MCF 10A (cell line): ENCODE measurements at regions not wholly inside any gene's neighbourhood (a gene's known extent, or its start where the extent isn't known, plus 50 kb on each side); places are given as distances from the start of the nearest gene placed in this dataset.

Experiments used
- BruUV-seq: library from RNA; stranded (reverse); fragments of 400-500 nt; replicated peaks from 2 replicates; lab custom pipeline; 2021; lab: Mats Ljungman, UMichigan
- CTCF ChIA-PET: fragments of 300-600 bp; sonication (Branson Sonifier 250); formaldehyde crosslinking; extraction: SDS; loops from one replicate; lab custom pipeline; 2021; ENCODE audit warnings: antibody characterized with exemption, inconsistent platforms; lab: Yijun Ruan, JAX
- POLR2A ChIA-PET: fragments of 300-600, 350-650 bp; sonication (Branson Sonifier 250); formaldehyde crosslinking; extraction: SDS; loops from one replicate; lab custom pipeline; 2020; ENCODE audit warnings: antibody characterized with exemption, inconsistent platforms; lab: Yijun Ruan, JAX
- DNase-seq: peaks from one replicate; pipeline ENCODE4 v3.0.0-alpha.2; 2018; ENCODE audit not compliant: unreplicated experiment
- H3K27ac Mint-ChIP-seq: one replicate; pipeline ENCODE4 v1.8.0; 2022; ENCODE audit warnings: mild to moderate bottlenecking, low read depth, mixed read lengths; ENCODE audit not compliant: unreplicated experiment
- H3K27me3 Mint-ChIP-seq: one replicate; pipeline ENCODE4 v1.8.0; 2022; ENCODE audit warnings: mixed read lengths; ENCODE audit not compliant: insufficient read depth, unreplicated experiment
- H3K36me3 Mint-ChIP-seq: one replicate; pipeline ENCODE4 v1.8.0; 2022; ENCODE audit warnings: mild to moderate bottlenecking, moderate library complexity, mixed read lengths; ENCODE audit not compliant: insufficient read depth, unreplicated experiment
- H3K4me1 Mint-ChIP-seq: one replicate; pipeline ENCODE4 v1.8.0; 2022; ENCODE audit warnings: mixed read lengths; ENCODE audit not compliant: insufficient read depth, unreplicated experiment
- H3K4me3 Mint-ChIP-seq: one replicate; pipeline ENCODE4 v1.8.0; 2022; ENCODE audit warnings: mild to moderate bottlenecking, moderate library complexity, mixed read lengths; ENCODE audit not compliant: unreplicated experiment
- H3K9me3 Mint-ChIP-seq: one replicate; pipeline ENCODE4 v1.8.0; 2022; ENCODE audit warnings: mixed read lengths; ENCODE audit not compliant: unreplicated experiment
- intact Hi-C: fragments of 100-400 bp; cut with micrococcal nuclease; formaldehyde crosslinking; loops from 2 replicates; pipeline ENCODE4 v1.14.1; 2022
- TF ChIP-seq, protein P1 (sequence below): fragments of 200-600 bp; IDR thresholded peaks from one replicate; pipeline ENCODE4 v1.8.0; 2022; ENCODE audit warnings: antibody characterized with exemption, mild to moderate bottlenecking; ENCODE audit not compliant: unreplicated experiment

GRCh38 chr10:105351187-105351586, 710.1 kb downstream of the SORCS3 start:
- ChIA-PET POLR2A (no interaction called here), CTCF (interaction anchor here (0.5 kb wide), 1 partner anchor 583 kb away, joined by 3 read pairs; no protein-coding TSS in a partner anchor)
- Mint-ChIP-seq H3K36me3 (no peaks in the 10 kb centered on the region), H3K4me3 (no peak overlapping the region), H3K9me3 (peaks cover 19% of the 10 kb centered on the region), H3K27ac (no peak overlapping the region), H3K27me3 (no peaks in the 10 kb centered on the region), H3K4me1 (peaks cover 5% of the 10 kb centered on the region)
- TF ChIP-seq, protein P1, sequence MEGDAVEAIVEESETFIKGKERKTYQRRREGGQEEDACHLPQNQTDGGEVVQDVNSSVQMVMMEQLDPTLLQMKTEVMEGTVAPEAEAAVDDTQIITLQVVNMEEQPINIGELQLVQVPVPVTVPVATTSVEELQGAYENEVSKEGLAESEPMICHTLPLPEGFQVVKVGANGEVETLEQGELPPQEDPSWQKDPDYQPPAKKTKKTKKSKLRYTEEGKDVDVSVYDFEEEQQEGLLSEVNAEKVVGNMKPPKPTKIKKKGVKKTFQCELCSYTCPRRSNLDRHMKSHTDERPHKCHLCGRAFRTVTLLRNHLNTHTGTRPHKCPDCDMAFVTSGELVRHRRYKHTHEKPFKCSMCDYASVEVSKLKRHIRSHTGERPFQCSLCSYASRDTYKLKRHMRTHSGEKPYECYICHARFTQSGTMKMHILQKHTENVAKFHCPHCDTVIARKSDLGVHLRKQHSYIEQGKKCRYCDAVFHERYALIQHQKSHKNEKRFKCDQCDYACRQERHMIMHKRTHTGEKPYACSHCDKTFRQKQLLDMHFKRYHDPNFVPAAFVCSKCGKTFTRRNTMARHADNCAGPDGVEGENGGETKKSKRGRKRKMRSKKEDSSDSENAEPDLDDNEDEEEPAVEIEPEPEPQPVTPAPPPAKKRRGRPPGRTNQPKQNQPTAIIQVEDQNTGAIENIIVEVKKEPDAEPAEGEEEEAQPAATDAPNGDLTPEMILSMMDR: no peak
- no TSS peak for BruUV-seq
- intact Hi-C loops: no loop called here
- no peak for DNase-seq

- Mint-ChIP-seq H3K36me3 (no peaks in the 10 kb centered on the region), H3K4me1 (peaks cover 5% of the 10 kb centered on the region), H3K4me3 (no peak overlapping the region), H3K27me3 (no peaks in the 10 kb centered on the region), H3K9me3 (peaks cover under 1% of the 10 kb centered on the region), H3K27ac (no peak overlapping the region)
- TF ChIP-seq, protein P1: no peak
- DNase-seq: peak; percentile 39
- BruUV-seq: no TSS peak
- intact Hi-C loops: no loop called here
- POLR2A ChIA-PET: no interaction called here
- CTCF ChIA-PET: interaction anchor here (0.6 kb wide), 1 partner anchor 20 kb away, joined by 3 read pairs; no protein-coding TSS in a partner anchor
Measured at GRCh38 chr10:105347487-105347886, 706.4 kb downstream of the SORCS3 start.

- Mint-ChIP-seq H3K27me3 (no peaks in the 10 kb centered on the region), H3K36me3 (no peaks in the 10 kb centered on the region), H3K9me3 (peaks cover 18% of the 10 kb centered on the region), H3K4me1 (peaks cover 5% of the 10 kb centered on the region), H3K27ac (no peak overlapping the region), H3K4me3 (no peak overlapping the region)
- intact Hi-C loops: no loop called here
- ChIA-PET POLR2A (no interaction called here), CTCF (no interaction called here)
- DNase-seq: no peak
- TF ChIP-seq, protein P1: no peak
- BruUV-seq: no TSS peak
Measured at GRCh38 chr10:105342606-105343005, 701.5 kb downstream of the SORCS3 start.

- H3K4me1 Mint-ChIP-seq: no peaks in the 10 kb centered on the region
- POLR2A ChIA-PET: no interaction called here
- H3K9me3 Mint-ChIP-seq: peaks cover 26% of the 10 kb centered on the region
- H3K27me3 Mint-ChIP-seq: no peaks in the 10 kb centered on the region
- TF ChIP-seq, protein P1: no peak
- no TSS peak for BruUV-seq
- CTCF ChIA-PET: no interaction called here
- H3K27ac Mint-ChIP-seq: no peak overlapping the region
- H3K4me3 Mint-ChIP-seq: no peak overlapping the region
- H3K36me3 Mint-ChIP-seq: no peaks in the 10 kb centered on the region
- DNase-seq: no peak
- intact Hi-C loops: no loop called here
Measured at GRCh38 chr10:105339669-105340068, 698.6 kb downstream of the SORCS3 start.
